GM12872 (cell line): ENCODE measurements at regions not wholly inside any gene's neighbourhood (a gene's known extent, or its start where the extent isn't known, plus 50 kb on each side); places are given as distances from the start of the nearest gene placed in this dataset.

ENCODE experiments used
- TF ChIP-seq, protein P1 (sequence below): IDR thresholded peaks from 3 replicates; pipeline ENCODE4 v1.5.1; 2011; ENCODE audit warnings: low read depth, mild to moderate bottlenecking, low read length, moderate library complexity; ENCODE audit not compliant: insufficient read depth

- TF ChIP-seq, protein P1, sequence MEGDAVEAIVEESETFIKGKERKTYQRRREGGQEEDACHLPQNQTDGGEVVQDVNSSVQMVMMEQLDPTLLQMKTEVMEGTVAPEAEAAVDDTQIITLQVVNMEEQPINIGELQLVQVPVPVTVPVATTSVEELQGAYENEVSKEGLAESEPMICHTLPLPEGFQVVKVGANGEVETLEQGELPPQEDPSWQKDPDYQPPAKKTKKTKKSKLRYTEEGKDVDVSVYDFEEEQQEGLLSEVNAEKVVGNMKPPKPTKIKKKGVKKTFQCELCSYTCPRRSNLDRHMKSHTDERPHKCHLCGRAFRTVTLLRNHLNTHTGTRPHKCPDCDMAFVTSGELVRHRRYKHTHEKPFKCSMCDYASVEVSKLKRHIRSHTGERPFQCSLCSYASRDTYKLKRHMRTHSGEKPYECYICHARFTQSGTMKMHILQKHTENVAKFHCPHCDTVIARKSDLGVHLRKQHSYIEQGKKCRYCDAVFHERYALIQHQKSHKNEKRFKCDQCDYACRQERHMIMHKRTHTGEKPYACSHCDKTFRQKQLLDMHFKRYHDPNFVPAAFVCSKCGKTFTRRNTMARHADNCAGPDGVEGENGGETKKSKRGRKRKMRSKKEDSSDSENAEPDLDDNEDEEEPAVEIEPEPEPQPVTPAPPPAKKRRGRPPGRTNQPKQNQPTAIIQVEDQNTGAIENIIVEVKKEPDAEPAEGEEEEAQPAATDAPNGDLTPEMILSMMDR: no peak
These were observed 53.4 kb upstream of the ODC1 start for GRCh38 chr2:10501451-10501961.

DNA sequence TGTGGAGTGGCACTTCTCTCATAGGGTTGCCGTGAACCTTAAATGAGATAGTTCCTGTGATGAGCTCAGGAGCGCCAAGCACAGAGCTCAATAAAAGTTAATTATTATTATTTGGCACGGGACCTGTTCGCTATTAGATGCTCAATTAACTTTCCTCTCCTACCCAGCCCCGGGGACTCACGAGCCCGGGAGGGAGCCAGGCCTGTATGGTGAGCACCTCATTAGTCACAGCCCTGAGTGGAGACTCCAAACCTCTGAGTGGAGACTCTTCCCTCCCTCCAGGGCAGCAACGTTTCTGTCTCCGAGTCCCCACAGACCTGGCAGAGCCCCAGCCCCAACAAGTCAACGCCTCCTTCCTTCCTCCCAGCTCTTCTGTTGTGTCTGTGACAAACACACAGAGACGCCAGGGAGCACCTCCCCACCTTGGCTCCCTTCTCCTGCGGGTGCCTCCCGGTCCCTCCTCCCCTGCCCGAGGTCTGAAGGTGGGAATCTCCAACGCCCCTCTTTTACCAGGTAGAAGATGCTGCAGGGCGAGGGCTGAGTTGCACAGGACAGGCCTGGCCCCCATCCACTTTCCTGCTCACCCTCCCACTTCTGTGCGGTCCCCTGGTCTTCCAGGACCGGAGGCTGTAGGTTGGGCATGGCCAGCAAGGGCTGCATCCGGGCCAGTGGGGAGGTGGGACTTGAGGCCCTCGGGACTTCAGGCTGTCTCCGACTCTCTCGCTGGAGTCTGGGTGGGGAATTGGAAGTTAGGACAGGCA is 52.7 kb upstream of the ODC1 start:
- TF ChIP-seq, protein P1: no peak

DNA sequence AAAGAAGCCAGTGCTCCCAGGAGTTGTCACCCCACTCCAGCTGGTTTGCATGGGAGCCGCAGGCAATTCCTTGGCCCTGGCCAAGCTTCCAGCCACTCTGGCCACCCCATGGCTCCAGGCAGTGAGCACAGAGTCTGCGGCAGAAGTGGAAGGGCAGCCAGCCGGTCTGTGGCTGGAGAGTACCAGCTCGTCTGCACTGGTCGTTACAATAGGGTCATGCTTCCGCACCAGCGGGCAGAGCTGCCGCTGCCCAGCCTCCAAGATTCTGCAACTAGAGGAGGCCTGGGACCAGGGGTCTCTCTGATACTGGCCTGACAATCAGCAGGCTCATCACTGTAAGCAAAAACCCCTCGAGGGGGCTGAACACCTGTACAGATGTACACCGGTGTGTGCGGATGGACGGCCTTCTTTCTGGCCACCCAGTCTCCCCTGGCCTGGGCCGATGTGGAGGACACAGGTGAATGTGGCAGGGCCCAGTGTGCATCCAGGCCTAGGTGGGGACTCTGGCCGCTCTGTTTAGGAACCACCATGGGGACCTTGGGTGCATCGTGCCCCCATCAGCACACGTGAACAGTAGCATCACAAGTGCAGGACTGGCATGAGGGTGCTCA is 51.9 kb upstream of the ODC1 start:
- TF ChIP-seq, protein P1: no peak

GRCh38 chr2:10499275-10499907 is 51.3 kb upstream of the ODC1 start:
- TF ChIP-seq, protein P1: no peak

DNA sequence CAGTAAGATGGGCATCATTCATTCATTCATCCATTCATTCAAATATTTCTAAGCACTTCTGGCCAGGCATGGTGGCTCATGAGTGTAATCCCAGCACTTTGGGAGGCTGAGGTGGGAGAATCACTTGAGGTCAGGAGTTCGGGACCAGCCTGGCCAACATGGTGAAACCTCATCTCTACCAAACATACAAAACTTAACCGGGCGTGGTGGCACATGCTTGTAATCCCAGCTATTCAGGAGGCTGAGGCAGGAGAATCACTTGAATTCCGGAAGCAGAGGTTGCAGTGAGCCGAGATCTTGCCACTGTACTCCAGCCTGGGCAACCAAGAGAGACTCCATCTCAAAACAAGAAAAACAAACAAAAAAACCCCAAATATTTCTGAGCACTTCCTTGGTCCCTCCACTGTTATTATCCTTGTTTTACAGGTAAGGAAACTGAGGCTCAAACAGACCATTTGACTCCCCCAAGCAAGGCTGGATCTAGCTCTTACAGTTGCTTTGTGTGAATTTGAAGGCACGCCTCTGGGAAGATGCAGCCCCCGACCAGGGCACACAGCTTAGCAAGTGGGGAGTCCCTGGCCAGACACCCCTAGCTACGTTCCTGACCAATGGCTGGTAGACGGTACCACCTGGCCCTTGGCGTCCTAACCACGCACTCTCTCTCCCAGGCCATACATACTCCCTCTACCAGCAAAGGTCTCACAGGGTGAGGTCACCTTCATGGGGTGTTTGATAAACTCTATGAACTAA is 50.6 kb upstream of the ODC1 start:
- TF ChIP-seq, protein P1: no peak
